Ishikawa (cell line): ENCODE measurements at regions not wholly inside any gene's neighbourhood (a gene's known extent, or its start where the extent isn't known, plus 50 kb on each side); places are given as distances from the start of the nearest gene placed in this dataset.

Experiments
- CEBPB ChIP-seq: IDR thresholded peaks from 2 replicates; pipeline ENCODE4 v1.6.1; 2012
- CREB1 ChIP-seq: IDR thresholded peaks from 2 replicates; pipeline ENCODE4 v1.6.1; 2012; ENCODE audit warnings: low read depth
- EGR1 ChIP-seq: IDR thresholded peaks from 2 replicates; pipeline ENCODE4 v1.6.1; 2012
- EP300 ChIP-seq: IDR thresholded peaks from 2 replicates; pipeline ENCODE4 v1.6.1; 2012; ENCODE audit warnings: borderline replicate concordance
- FOXM1 ChIP-seq: IDR thresholded peaks from 2 replicates; pipeline ENCODE4 v1.6.1; 2012; ENCODE audit warnings: low read depth, borderline replicate concordance
- NFIC ChIP-seq: IDR thresholded peaks from 2 replicates; pipeline ENCODE4 v1.6.1; 2012
- RAD21 ChIP-seq: IDR thresholded peaks from 2 replicates; pipeline ENCODE4 v1.6.1; 2012; ENCODE audit warnings: low read depth
- TAF1 ChIP-seq: IDR thresholded peaks from 2 replicates; pipeline ENCODE4 v1.6.1; 2012; ENCODE audit warnings: low read depth, mild to moderate bottlenecking
- TCF12 ChIP-seq: IDR thresholded peaks from 2 replicates; pipeline ENCODE4 v1.6.1; 2012; ENCODE audit warnings: low read depth
- TEAD4 ChIP-seq: IDR thresholded peaks from 2 replicates; pipeline ENCODE4 v1.6.1; 2012
- YY1 ChIP-seq: IDR thresholded peaks from 2 replicates; pipeline ENCODE4 v1.6.1; 2012; ENCODE audit warnings: low read depth
- ZBTB7A ChIP-seq: IDR thresholded peaks from 2 replicates; pipeline ENCODE4 v1.6.1; 2012; ENCODE audit warnings: low read depth
- TF ChIP-seq, protein P1 (sequence below): IDR thresholded peaks from 2 replicates; pipeline ENCODE4 v1.6.1; 2012; ENCODE audit warnings: low read depth, mild to moderate bottlenecking
- TF ChIP-seq, protein P2 (sequence below): IDR thresholded peaks from 2 replicates; pipeline ENCODE4 v1.6.1; 2012
- TF ChIP-seq, protein P3 (sequence below): IDR thresholded peaks from 2 replicates; pipeline ENCODE4 v1.6.1; 2012

DNA sequence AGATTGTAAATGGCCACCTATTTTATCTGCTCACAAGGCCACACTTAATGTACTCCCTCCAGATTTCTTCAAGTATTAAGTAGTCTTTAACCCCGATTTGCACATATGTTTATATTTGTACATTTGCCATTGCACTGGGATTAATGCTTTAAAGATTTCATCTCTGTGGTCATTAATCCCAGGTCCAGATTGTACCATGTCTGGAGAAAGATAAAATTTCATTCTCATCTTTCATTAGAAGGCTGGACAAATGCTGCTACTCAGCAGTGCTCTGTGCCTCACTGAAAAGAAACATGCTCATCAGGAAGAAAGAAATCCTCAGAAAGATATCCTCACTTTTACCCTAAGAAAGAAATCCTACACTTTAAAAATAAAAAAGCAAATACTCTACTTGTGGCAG is 62.5 kb upstream of the LRRC3B start:
- TF ChIP-seq, protein P1, sequence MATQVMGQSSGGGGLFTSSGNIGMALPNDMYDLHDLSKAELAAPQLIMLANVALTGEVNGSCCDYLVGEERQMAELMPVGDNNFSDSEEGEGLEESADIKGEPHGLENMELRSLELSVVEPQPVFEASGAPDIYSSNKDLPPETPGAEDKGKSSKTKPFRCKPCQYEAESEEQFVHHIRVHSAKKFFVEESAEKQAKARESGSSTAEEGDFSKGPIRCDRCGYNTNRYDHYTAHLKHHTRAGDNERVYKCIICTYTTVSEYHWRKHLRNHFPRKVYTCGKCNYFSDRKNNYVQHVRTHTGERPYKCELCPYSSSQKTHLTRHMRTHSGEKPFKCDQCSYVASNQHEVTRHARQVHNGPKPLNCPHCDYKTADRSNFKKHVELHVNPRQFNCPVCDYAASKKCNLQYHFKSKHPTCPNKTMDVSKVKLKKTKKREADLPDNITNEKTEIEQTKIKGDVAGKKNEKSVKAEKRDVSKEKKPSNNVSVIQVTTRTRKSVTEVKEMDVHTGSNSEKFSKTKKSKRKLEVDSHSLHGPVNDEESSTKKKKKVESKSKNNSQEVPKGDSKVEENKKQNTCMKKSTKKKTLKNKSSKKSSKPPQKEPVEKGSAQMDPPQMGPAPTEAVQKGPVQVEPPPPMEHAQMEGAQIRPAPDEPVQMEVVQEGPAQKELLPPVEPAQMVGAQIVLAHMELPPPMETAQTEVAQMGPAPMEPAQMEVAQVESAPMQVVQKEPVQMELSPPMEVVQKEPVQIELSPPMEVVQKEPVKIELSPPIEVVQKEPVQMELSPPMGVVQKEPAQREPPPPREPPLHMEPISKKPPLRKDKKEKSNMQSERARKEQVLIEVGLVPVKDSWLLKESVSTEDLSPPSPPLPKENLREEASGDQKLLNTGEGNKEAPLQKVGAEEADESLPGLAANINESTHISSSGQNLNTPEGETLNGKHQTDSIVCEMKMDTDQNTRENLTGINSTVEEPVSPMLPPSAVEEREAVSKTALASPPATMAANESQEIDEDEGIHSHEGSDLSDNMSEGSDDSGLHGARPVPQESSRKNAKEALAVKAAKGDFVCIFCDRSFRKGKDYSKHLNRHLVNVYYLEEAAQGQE = no peak
- TF ChIP-seq ZBTB7A = no peak
- no peak for TF ChIP-seq TAF1
- no peak for TF ChIP-seq CREB1
- TF ChIP-seq TCF12 = no peak
- no peak for TF ChIP-seq EP300
- TF ChIP-seq RAD21 = no peak

DNA sequence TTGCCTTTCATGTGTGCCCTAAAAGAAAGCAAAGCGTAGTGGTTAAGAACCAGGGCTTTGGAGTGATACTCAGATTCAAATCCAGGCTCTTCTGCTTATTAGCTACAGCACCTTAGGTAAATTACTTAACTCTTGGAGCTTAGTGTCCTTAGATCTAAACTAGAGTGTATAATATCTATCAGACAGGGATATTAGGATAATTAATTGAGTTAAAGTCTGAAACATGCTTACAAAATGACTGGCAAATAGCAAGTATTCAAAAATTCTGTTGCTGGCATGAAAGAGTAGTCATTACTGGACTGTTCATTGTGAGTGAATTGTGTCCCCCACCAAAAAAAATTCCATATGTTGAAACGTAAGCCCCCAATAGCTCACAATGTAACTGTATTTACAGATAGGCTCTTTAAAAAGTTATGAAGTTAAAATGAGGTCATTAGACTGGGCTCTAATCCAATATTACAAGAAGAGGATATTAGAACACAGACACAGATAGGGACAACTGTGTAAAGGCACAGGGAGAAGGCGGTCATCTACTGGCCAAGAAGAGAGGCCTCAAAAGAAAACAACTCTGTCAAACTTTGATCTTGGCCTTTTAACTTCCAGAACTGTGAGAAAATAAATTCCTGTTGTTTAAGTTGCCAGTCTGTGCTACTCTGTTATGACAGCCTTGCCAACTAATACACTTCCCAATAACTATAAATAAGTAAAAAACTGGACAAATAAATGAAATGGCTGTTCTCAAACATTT is 60.4 kb upstream of the LRRC3B start:
- TF ChIP-seq, protein P1 = no peak
- TF ChIP-seq CREB1 = no peak
- no peak for TF ChIP-seq FOXM1
- no peak for TF ChIP-seq YY1
- TF ChIP-seq ZBTB7A = no peak
- no peak for TF ChIP-seq RAD21
- TF ChIP-seq TAF1 = no peak
- TF ChIP-seq, protein P2, sequence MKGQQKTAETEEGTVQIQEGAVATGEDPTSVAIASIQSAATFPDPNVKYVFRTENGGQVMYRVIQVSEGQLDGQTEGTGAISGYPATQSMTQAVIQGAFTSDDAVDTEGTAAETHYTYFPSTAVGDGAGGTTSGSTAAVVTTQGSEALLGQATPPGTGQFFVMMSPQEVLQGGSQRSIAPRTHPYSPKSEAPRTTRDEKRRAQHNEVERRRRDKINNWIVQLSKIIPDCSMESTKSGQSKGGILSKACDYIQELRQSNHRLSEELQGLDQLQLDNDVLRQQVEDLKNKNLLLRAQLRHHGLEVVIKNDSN = no peak
- no peak for TF ChIP-seq TEAD4
- no peak for TF ChIP-seq CEBPB
- TF ChIP-seq NFIC = no peak
- TF ChIP-seq TCF12 = no peak
- no peak for TF ChIP-seq EP300
- no peak for TF ChIP-seq EGR1
- TF ChIP-seq, protein P3, sequence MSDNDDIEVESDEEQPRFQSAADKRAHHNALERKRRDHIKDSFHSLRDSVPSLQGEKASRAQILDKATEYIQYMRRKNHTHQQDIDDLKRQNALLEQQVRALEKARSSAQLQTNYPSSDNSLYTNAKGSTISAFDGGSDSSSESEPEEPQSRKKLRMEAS = no peak
